HCT116 (cell line): ENCODE measurements at regions not wholly inside any gene's neighbourhood (a gene's known extent, or its start where the extent isn't known, plus 50 kb on each side); places are given as distances from the start of the nearest gene placed in this dataset.
A peak's percentile ranks its signal among the peaks of the same experiment; 100 is the strongest.

Experiments
- ATAC-seq: fragments of 200-7000 bp; cut with Tn5 transposase; 2 replicates; pipeline ENCODE4 v1.9.1; 2020; ENCODE audit warnings: mild to moderate bottlenecking, moderate library complexity
- BruUV-seq: library from RNA; stranded (reverse); fragments of 400-500 nt; replicated peaks from 2 replicates; lab custom pipeline; 2021; lab: Mats Ljungman, UMichigan
- CTCF ChIA-PET: fragments of 300-600 bp; sonication (Branson Sonifier 250); formaldehyde crosslinking; loops from one replicate; lab custom pipeline; 2021; ENCODE audit warnings: antibody characterized with exemption; lab: Charles Lee
- POLR2A ChIA-PET: fragments of 300-600, 350-600 bp; sonication (Branson Sonifier 250); formaldehyde crosslinking; loops from one replicate; lab custom pipeline; 2021; ENCODE audit warnings: antibody characterized with exemption; lab: Charles Lee
- RAD21 ChIA-PET, 2 experiments: fragments of 300-600 bp; sonication (Branson Sonifier 250); formaldehyde crosslinking; loops; one replicate each; lab custom pipeline; 2023; ENCODE audit warnings: low total read pairs in 2 of 2; ENCODE audit not compliant: uncharacterized antibody in 2 of 2, unreplicated experiment in 2 of 2, low non-redundant PET in 1 of 2; lab: Charles Lee
- DNase-seq: peaks from one replicate; pipeline ENCODE4 v3.0.0-alpha.2; 2010; ENCODE audit warnings: low read depth, low spot score
- H2AFZ ChIP-seq: fragments of 200-600 bp; shearing (Covaris generic), sonication (generic); 2 replicates; pipeline ENCODE4 v1.6.1; 2017; ENCODE audit warnings: low read depth, mixed run types, mixed read lengths, antibody characterized with exemption, low read length; ENCODE audit not compliant: poor library complexity, severe bottlenecking
- H3K27ac ChIP-seq: 2 replicates; pipeline ENCODE4 v1.5.1; 2012; ENCODE audit warnings: low read depth, low read length
- H3K27me3 ChIP-seq: fragments of 200-600 bp; sonication (generic); 2 replicates; pipeline ENCODE4 v1.6.1; 2016; ENCODE audit warnings: mixed run types, low read length, mixed read lengths; ENCODE audit not compliant: insufficient read depth
- H3K36me3 ChIP-seq, 2 experiments: fragments of 200-500 bp in 1 of 2; fragments of 200-600 bp in 1 of 2; sonication (Bioruptor generic) in 1 of 2; sonication (generic) in 1 of 2; 2 replicates each; pipeline versions ENCODE4 v1.5.1 to v1.6.1; 2014 to 2016; ENCODE audit warnings: low read length in 2 of 2, inconsistent platforms in 1 of 2, mixed read lengths in 1 of 2, mixed run types in 1 of 2; ENCODE audit not compliant: insufficient read depth in 2 of 2, control insufficient read depth in 1 of 2
- H3K4me1 ChIP-seq, 2 experiments: fragments of 200-600 bp in 1 of 2; sonication (generic) in 1 of 2; 2 replicates each; pipeline versions ENCODE4 v1.5.1 to v1.6.1; 2012 to 2017; ENCODE audit warnings: low read length in 2 of 2, inconsistent platforms in 1 of 2, mild to moderate bottlenecking in 1 of 2, mixed read lengths in 1 of 2, mixed run types in 1 of 2, moderate library complexity in 1 of 2; ENCODE audit not compliant: insufficient read depth in 2 of 2, control insufficient read depth in 1 of 2
- H3K4me2 ChIP-seq: fragments of 200-600 bp; sonication (generic); 2 replicates; pipeline ENCODE4 v1.6.1; 2017; ENCODE audit warnings: mixed run types, low read length, mixed read lengths
- H3K4me3 ChIP-seq, 2 experiments: fragments of 200-600 bp in 1 of 2; sonication (generic) in 1 of 2; replicated peaks in 1 of 2; 2 replicates each; pipeline ENCODE4 v1.5.1; 2011 to 2016; ENCODE audit warnings: low read length in 2 of 2, control low read depth in 1 of 2, low read depth in 1 of 2, mild to moderate bottlenecking in 1 of 2, mixed read lengths in 1 of 2, mixed run types in 1 of 2
- H3K79me2 ChIP-seq: fragments of 200-600 bp; sonication (generic); 2 replicates; pipeline ENCODE4 v1.6.1; 2017; ENCODE audit warnings: mild to moderate bottlenecking, mixed run types, low read length, moderate library complexity, mixed read lengths; ENCODE audit not compliant: insufficient read depth
- H3K9ac ChIP-seq: fragments of 200-600 bp; sonication (generic); 2 replicates; pipeline ENCODE4 v1.6.1; 2016; ENCODE audit warnings: low read length, mixed read lengths
- H3K9me2 ChIP-seq: fragments of 200-600 bp; sonication (generic), shearing (Covaris generic); 2 replicates; pipeline ENCODE4 v1.6.1; 2017; ENCODE audit warnings: mixed run types, mild to moderate bottlenecking, moderate library complexity; ENCODE audit not compliant: insufficient read depth
- H3K9me3 ChIP-seq, 2 experiments: fragments of 200-500 bp in 1 of 2; fragments of 200-600 bp in 1 of 2; sonication (Bioruptor generic) in 1 of 2; sonication (generic) in 1 of 2; 2 replicates each; pipeline ENCODE4 v1.6.1; 2014 to 2017; ENCODE audit warnings: low read length in 2 of 2, mixed read lengths in 2 of 2, inconsistent platforms in 1 of 2, low read depth in 1 of 2, mild to moderate bottlenecking in 1 of 2, mixed run types in 1 of 2, moderate library complexity in 1 of 2; ENCODE audit not compliant: control insufficient read depth in 1 of 2, insufficient read depth in 1 of 2
- H4K20me1 ChIP-seq: fragments of 200-600 bp; sonication (generic), shearing (Covaris generic); 2 replicates; pipeline ENCODE4 v1.6.1; 2017; ENCODE audit warnings: mixed run types, mild to moderate bottlenecking, moderate library complexity; ENCODE audit not compliant: insufficient read depth
- CBX3 ChIP-seq: IDR thresholded peaks from 2 replicates; pipeline ENCODE4 v1.6.1; 2012; ENCODE audit warnings: low read depth
- FOSL1 ChIP-seq: IDR thresholded peaks from 2 replicates; pipeline ENCODE4 v1.6.1; 2012; ENCODE audit warnings: low read depth
- RAD21 ChIP-seq: IDR thresholded peaks from 2 replicates; pipeline ENCODE4 v1.6.1; 2012; ENCODE audit warnings: low read depth, mild to moderate bottlenecking
- SP1 ChIP-seq: IDR thresholded peaks from 2 replicates; pipeline ENCODE4 v1.6.1; 2012; ENCODE audit warnings: low read depth
- ZFX ChIP-seq: fragments of 450-650 bp; IDR thresholded peaks from 2 replicates; pipeline ENCODE4 v1.6.1; 2017
- intact Hi-C: fragments of 100-400 bp; cut with micrococcal nuclease; formaldehyde crosslinking; loops from 2 replicates; pipeline ENCODE4 v1.10.0; 2022
- TF ChIP-seq, protein P1 (sequence below): IDR thresholded peaks from 2 replicates; pipeline ENCODE4 v1.6.1; 2011; ENCODE audit warnings: mild to moderate bottlenecking, low read length, moderate library complexity; ENCODE audit not compliant: insufficient replicate concordance; ENCODE audit errors: extremely low read depth
- TF ChIP-seq, protein P2 (sequence below), 3 experiments: fragments of 200-600 bp in 1 of 3; sonication (generic) in 1 of 3; IDR thresholded peaks in 2 of 3; conservative IDR thresholded peaks in 1 of 3; 2 replicates each; pipeline ENCODE4 v1.5.1; 2012 to 2017; ENCODE audit warnings: low read depth in 2 of 3, low read length in 2 of 3, antibody characterized with exemption in 1 of 3, borderline replicate concordance in 1 of 3, control low read depth in 1 of 3, mild to moderate bottlenecking in 1 of 3, mixed read lengths in 1 of 3, mixed run types in 1 of 3, moderate library complexity in 1 of 3; ENCODE audit not compliant: insufficient read depth in 1 of 3
- TF ChIP-seq, protein P3 (sequence below): IDR thresholded peaks from 2 replicates; pipeline ENCODE4 v1.6.1; 2012; ENCODE audit warnings: low read depth

DNA sequence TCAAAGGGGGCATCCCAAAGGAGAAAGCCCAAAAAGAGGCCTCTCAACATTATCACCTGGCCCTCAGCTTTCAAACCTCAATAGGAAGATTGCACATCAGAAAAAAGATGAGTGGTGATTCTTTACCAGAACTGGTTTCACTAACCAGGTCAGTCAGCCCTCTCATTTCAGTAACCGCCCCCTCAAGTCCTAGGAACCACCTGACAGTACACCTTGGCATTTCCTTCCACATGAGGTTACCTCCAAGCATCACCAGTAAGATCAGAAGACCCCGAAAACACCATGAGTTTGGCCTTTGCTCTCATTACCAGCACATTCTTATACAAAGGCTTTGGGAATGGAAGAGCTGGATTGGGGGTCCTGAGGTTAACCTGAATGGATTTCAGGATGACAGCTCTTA lies 200.5 kb downstream of the SUCLA2 start (continued):
- TF ChIP-seq, protein P1, sequence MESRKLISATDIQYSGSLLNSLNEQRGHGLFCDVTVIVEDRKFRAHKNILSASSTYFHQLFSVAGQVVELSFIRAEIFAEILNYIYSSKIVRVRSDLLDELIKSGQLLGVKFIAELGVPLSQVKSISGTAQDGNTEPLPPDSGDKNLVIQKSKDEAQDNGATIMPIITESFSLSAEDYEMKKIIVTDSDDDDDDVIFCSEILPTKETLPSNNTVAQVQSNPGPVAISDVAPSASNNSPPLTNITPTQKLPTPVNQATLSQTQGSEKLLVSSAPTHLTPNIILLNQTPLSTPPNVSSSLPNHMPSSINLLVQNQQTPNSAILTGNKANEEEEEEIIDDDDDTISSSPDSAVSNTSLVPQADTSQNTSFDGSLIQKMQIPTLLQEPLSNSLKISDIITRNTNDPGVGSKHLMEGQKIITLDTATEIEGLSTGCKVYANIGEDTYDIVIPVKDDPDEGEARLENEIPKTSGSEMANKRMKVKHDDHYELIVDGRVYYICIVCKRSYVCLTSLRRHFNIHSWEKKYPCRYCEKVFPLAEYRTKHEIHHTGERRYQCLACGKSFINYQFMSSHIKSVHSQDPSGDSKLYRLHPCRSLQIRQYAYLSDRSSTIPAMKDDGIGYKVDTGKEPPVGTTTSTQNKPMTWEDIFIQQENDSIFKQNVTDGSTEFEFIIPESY = no peak

DNA sequence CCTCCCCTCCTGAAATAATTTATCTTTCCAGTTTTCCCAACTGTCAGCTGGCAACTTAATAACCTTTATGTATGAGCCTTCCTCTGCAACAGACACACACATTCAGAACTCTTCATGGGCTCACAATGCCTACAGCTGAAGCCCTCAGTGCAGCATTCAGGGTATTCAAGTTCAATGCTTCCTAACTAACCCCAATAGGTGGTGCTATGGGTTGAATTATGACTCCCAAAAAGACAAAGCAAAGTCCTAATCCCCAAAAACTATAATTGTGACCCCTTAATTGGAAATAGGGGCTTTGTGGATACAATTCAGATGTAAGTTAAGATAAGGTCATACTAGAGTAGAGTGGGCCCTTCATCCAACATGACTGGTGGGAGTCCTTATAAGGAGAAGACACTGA lies 202.2 kb downstream of the SUCLA2 start:
- ATAC-seq = peak; percentile 74
- BruUV-seq = no TSS peak

More for the DNA sequence above, 202.2 kb downstream of the SUCLA2 start:
- no peaks in the 10 kb centered on the region for H3K79me2 ChIP-seq
- no peaks in the 10 kb centered on the region for H3K36me3 ChIP-seq
- no peaks in the 10 kb centered on the region for H3K9me2 ChIP-seq
- TF ChIP-seq SP1 (no peak), CBX3 (no peak), ZFX (no peak), FOSL1 (no peak), RAD21 (peak; percentile 40)
- TF ChIP-seq, protein P2, sequence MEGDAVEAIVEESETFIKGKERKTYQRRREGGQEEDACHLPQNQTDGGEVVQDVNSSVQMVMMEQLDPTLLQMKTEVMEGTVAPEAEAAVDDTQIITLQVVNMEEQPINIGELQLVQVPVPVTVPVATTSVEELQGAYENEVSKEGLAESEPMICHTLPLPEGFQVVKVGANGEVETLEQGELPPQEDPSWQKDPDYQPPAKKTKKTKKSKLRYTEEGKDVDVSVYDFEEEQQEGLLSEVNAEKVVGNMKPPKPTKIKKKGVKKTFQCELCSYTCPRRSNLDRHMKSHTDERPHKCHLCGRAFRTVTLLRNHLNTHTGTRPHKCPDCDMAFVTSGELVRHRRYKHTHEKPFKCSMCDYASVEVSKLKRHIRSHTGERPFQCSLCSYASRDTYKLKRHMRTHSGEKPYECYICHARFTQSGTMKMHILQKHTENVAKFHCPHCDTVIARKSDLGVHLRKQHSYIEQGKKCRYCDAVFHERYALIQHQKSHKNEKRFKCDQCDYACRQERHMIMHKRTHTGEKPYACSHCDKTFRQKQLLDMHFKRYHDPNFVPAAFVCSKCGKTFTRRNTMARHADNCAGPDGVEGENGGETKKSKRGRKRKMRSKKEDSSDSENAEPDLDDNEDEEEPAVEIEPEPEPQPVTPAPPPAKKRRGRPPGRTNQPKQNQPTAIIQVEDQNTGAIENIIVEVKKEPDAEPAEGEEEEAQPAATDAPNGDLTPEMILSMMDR (IDR thresholded peaks at IDR 0.05 in 2 of 3, conservative IDR thresholded peaks at IDR 0.05 in 1 of 3; ENCODE audit: borderline replicate concordance in 1 of 3, insufficient read depth in 1 of 3, low read depth in 2 of 3, low read length in 2 of 3) = peak; percentile 22 to 43 (median 35); a peak in 3 of 6 replicates
- TF ChIP-seq, protein P3, sequence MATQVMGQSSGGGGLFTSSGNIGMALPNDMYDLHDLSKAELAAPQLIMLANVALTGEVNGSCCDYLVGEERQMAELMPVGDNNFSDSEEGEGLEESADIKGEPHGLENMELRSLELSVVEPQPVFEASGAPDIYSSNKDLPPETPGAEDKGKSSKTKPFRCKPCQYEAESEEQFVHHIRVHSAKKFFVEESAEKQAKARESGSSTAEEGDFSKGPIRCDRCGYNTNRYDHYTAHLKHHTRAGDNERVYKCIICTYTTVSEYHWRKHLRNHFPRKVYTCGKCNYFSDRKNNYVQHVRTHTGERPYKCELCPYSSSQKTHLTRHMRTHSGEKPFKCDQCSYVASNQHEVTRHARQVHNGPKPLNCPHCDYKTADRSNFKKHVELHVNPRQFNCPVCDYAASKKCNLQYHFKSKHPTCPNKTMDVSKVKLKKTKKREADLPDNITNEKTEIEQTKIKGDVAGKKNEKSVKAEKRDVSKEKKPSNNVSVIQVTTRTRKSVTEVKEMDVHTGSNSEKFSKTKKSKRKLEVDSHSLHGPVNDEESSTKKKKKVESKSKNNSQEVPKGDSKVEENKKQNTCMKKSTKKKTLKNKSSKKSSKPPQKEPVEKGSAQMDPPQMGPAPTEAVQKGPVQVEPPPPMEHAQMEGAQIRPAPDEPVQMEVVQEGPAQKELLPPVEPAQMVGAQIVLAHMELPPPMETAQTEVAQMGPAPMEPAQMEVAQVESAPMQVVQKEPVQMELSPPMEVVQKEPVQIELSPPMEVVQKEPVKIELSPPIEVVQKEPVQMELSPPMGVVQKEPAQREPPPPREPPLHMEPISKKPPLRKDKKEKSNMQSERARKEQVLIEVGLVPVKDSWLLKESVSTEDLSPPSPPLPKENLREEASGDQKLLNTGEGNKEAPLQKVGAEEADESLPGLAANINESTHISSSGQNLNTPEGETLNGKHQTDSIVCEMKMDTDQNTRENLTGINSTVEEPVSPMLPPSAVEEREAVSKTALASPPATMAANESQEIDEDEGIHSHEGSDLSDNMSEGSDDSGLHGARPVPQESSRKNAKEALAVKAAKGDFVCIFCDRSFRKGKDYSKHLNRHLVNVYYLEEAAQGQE = no peak
- no peak overlapping the region for H2AFZ ChIP-seq
- no peak for DNase-seq
- no peaks in the 10 kb centered on the region for H3K27me3 ChIP-seq
- no peaks in the 10 kb centered on the region for H3K4me1 ChIP-seq
- no peak overlapping the region for H3K9ac ChIP-seq
- POLR2A ChIA-PET = no interaction called here
- no peak overlapping the region for H3K4me3 ChIP-seq
- CTCF ChIA-PET = interaction anchor here (0.8 to 1.2 kb wide), 3 partner anchors 269 to 970 kb away, joined by 3 read pairs; no protein-coding TSS in a partner anchor
- no peaks in the 10 kb centered on the region for H3K9me3 ChIP-seq
- RAD21 ChIA-PET = no interaction called here
- no peak overlapping the region for H3K4me2 ChIP-seq
- H3K27ac ChIP-seq = no peak overlapping the region
- H4K20me1 ChIP-seq = no peaks in the 10 kb centered on the region
- intact Hi-C loops = loop anchor here (2.0 kb wide), 1 partner anchor 782 kb away; no protein-coding TSS in a partner anchor
